NK-92 (cell line): ENCODE measurements at regions not wholly inside any gene's neighbourhood (a gene's known extent, or its start where the extent isn't known, plus 50 kb on each side); places are given as distances from the start of the nearest gene placed in this dataset.
"Not testable (repeated sequence)": the region's sequence is repeated elsewhere in the genome, so short reads cannot be mapped to it uniquely, and the experiment has no call there.

Experiments used
- DNase-seq: peaks from one replicate; lab custom pipeline; 2025; ENCODE audit not compliant: unreplicated experiment; lab: John Stamatoyannopoulos, UW

DNA sequence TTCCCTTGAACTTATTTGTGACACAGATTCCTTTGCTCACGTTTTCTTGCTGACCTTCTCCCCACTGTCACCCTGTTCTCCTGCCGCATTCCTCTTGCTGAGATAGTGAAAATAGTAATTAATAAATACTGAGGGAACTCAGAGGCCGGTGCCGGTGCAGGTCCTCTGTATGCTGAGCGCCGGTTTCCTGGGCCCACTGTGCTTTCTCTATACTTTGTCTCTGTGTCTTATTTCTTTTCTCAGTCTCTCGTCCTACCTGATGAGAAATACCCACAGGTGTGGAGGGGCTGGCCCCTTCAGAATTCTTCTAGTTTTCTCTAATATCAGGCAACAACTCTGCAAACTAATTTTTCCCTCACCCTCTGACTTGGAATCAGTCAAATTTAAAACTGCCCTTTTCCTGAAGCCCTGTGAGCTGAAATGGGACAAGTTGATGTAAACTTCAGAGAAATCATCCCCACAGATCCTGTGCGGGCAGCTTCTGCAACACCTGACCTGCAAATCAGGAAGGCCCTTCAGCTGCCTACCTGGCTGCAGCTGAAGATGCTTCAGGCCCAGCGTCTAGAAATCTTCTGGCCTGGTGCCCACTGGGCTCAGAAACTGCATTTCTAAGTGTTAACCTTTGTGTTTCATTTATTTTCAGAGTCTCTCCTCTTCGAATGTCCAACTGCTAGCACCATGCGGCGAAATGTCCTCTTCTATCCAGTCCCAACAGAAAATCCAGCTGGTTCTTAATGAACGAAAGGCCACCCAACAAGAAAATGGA lies 149.7 kb downstream of the TMEM121 start:
- DNase-seq, result not testable (repeated sequence)

- not testable (repeated sequence) for DNase-seq
Observed at GRCh38 chr14:105678057-105678456, 151.7 kb downstream of the TMEM121 start.

DNA sequence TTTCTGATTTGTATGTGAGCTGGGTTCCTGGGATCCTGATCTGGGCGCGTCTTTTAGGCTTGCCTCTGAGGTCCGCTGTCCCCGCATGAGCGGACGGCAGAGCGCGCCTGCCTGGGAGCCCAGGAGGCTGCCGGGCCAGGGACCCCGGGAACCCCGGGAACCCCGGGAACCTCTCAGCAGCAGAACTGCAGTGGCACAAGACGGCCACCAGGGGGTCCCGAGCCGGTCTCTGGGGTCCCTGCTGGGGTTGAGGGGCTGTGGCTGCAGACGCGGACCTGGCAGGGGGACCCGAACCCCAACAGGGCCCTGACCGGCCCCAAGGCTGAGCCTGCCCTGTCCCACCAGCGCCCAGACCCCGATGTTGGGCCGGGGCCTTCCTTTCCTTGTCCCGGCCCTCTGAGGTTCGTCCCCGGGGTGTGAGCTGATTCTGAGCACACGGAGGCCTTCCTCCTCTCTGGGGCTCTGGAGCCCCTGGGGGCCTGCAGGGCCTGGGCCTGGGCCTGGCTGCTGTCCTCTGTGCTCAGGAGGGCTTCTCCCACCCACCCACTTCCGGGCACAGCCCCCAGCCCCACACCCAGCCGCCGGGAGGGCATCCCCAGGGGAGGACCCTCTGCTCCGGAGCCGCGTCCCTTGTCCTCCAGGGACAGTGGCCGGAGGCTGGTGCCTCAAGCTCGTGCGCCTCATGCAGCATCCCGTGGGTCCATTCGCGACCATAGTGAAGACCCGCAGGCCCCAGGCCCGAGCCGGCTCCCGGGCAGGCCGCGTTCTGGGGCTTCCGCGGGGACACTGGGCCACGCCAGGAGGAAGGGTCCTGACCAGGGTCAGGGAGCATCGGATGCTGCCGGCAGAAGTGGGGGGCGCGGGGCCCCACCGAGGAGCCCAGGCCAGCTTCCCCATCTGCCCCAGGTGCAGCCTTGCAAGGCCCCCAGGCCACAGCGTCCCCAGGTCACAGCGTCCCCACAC lies 152.9 kb downstream of the TMEM121 start:
- DNase-seq, result not testable (repeated sequence)

GRCh38 chr14:105679959-105680735 lies 153.8 kb downstream of the TMEM121 start:
- DNase-seq, result not testable (repeated sequence)

GRCh38 chr14:105680736-105681098 lies 154.3 kb downstream of the TMEM121 start:
- not testable (repeated sequence) for DNase-seq

GRCh38 chr14:105681606-105682185 lies 155.3 kb downstream of the TMEM121 start:
- not testable (repeated sequence) for DNase-seq

DNA sequence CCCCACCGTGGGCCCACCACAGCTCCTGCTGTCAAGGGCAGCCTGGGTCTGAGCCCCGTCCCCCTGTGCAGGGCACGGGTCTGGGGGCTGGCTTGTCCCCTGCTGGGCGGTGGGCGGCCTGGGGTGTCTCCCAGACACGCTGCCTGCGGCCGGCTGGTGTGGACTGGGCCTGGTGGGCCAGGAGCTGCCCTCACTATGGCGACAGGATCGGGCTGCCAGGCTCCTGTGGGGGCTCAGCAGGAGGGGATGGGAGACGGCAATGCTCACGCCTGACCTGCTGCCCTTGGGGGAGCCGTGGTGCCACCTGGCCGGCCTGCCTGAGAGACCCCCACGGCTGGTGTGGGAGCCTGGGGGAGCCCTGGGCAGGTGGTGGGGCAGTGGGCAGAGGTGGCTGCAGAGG lies 156.1 kb downstream of the TMEM121 start:
- DNase-seq, result not testable (repeated sequence)

GRCh38 chr14:105682956-105683570 lies 156.7 kb downstream of the TMEM121 start:
- no peak for DNase-seq

- DNase-seq, result not testable (repeated sequence)
Observed at GRCh38 chr14:105684056-105684455, 157.7 kb downstream of the TMEM121 start.

DNA sequence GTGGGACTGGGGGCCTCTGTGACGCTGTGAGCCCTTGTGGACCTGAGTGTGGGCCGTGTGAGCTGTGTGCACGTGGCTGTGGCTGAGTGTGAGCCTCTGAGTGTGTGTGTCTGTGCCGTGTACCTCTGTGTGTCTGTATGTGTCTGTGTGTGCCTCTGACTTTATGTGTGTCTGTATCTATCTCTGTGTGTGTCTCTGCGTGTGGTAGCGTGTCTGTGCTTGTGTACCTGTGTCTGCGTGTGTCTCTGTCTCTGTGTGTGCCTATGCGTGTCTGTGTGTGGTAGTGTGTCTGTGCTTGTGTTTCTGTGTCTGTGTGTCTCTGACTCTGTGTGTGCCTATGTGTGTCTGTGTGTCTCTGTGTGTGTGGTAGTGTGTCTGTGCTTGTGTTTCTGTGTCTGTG lies 158.2 kb downstream of the TMEM121 start:
- DNase-seq, result not testable (repeated sequence)

DNA sequence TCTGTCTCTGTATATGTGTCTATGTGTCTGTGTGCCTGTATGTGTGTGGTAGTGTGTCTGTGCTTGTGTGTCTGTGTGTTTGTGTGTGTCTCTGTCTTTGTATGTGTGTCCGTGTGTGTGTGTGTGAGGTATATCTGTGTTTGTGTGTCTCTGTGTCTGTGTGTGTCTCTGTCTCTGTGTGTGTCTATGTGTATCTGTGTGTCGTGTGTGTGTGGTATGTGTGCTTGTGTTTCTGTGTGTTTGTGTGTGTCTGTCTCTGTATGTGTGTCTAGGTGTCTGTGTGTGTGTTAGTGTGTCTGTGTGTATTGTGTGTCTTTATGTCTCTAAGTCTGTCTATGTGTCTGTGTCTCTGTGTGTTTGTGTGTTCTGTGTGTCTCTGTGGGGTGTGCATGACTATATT lies 158.6 kb downstream of the TMEM121 start:
- DNase-seq, result no peak

GRCh38 chr14:105685605-105686004 lies 159.2 kb downstream of the TMEM121 start:
- DNase-seq, result not testable (repeated sequence)

DNA sequence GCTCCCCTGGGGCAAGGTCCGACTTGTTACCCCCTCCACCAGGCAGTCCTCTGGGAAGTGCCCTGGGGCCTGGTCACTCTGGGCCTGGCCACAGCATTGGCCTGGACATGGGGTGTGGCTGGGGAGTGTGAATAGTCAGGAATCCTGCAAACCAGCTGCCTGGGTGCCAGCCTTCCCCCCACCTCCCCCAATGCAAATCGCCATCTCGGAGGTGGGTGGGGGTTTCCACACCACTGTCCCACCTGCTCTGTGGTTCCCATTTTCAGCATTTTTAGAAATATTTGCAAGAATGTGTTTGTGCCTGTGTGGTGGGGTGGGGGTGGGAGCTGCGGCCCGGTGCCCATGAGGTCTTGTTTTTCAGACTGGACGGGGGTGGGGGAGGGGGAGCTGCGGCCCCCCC lies 159.7 kb downstream of the TMEM121 start:
- not testable (repeated sequence) for DNase-seq

- not testable (repeated sequence) for DNase-seq
Observed at GRCh38 chr14:105686462-105687170, 160.2 kb downstream of the TMEM121 start.

GRCh38 chr14:105687171-105688022 lies 161.0 kb downstream of the TMEM121 start:
- DNase-seq, result not testable (repeated sequence)

DNA sequence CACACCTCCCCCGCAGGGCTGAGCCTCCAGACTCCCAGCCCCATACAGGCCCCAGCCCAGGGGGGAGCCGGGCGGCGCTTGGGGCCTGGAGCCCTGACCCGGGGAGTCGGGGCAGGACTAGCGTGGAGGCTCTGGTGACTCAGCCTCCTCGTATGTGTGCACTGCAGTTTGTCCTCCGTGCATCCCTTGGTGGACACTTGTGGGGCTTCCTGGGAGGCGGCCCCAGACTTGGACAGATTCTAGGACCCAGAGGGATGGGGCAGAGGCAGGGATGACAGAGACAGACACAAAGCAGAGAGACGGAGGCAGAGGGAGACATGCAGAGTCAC lies 161.6 kb downstream of the TMEM121 start:
- DNase-seq, result not testable (repeated sequence)

DNA sequence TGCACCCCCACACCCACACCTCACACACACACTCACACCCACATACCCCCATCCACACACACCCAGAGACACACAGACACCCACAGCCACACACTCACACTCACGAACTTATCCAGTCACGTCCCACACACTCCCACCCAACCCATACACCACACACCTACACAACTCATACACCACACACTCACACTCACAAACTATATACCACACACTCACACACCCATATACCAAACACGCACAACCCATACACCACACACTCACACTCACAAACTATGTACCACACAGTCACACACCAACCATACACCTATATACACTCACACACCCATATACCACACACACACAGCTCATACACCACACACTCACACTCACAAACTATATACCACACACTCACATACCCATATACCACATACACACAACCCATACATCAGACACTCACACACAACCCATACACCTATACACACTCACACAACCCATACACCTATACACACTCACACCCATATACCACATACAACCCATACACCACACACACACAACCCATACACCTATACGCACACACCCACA lies 162.4 kb downstream of the TMEM121 start:
- DNase-seq, result not testable (repeated sequence)

GRCh38 chr14:105689722-105690121 lies 163.3 kb downstream of the TMEM121 start:
- no peak for DNase-seq
